Peyer's patch (tissue), 4 donors: ENCODE measurements at regions not wholly inside any gene's neighbourhood (a gene's known extent, or its start where the extent isn't known, plus 50 kb on each side); places are given as distances from the start of the nearest gene placed in this dataset.

ENCODE experiments used
- CTCF ChIP-seq, 6 experiments: fragments of 450-650 bp in 4 of 6; fragments of 200-600 bp in 2 of 6; sonication (generic) in 1 of 6; IDR thresholded peaks; one replicate each; pipeline ENCODE4 v1.5.1; 2017 to 2019; ENCODE audit warnings: antibody characterized with exemption in 6 of 6, mild to moderate bottlenecking in 3 of 6, moderate library complexity in 1 of 6
- POLR2A ChIP-seq, 2 donors: fragments of 450-650 bp; IDR thresholded peaks; one replicate each; pipeline ENCODE4 v1.5.1; 2017; ENCODE audit warnings: antibody characterized with exemption in 2 of 2, mild to moderate bottlenecking in 2 of 2, moderate library complexity in 2 of 2

- TF ChIP-seq CTCF (IDR thresholded peaks at IDR 0.05) (no peak), POLR2A (IDR thresholded peaks at IDR 0.05) (no peak)
These were observed 78.9 kb upstream of the C1orf174 start for GRCh38 chr1:3978990-3979325.
